Upper lobe of left lung (tissue), 6 donors: ENCODE measurements at regions not wholly inside any gene's neighbourhood (a gene's known extent, or its start where the extent isn't known, plus 50 kb on each side); places are given as distances from the start of the nearest gene placed in this dataset.
A peak's percentile ranks its signal among the peaks of the same experiment; 100 is the strongest.

Experiments used
- ATAC-seq, 2 donors: fragments of 200-7000 bp; cut with Tn5 transposase; one replicate each; pipeline ENCODE4 v1.9.1; 2022; ENCODE audit warnings: mild to moderate bottlenecking in 2 of 2, moderate library complexity in 2 of 2; ENCODE audit not compliant: low FRiP score in 2 of 2
- DNase-seq, 2 donors: peaks; one replicate each; pipeline ENCODE4 v3.0.0-alpha.2; 2019 to 2020
- H3K27ac ChIP-seq, 4 donors: fragments of 200-600 bp; sonication (generic); one replicate each; pipeline ENCODE4 v1.5.1; 2016 to 2019
- H3K27me3 ChIP-seq, 4 donors: fragments of 200-600 bp; sonication (generic); one replicate each; pipeline ENCODE4 v1.5.1; 2017 to 2019
- H3K36me3 ChIP-seq, 4 donors: fragments of 200-600 bp; sonication (generic); one replicate each; pipeline ENCODE4 v1.5.1; 2016 to 2019
- H3K4me1 ChIP-seq, 4 donors: fragments of 200-600 bp; sonication (generic); one replicate each; pipeline ENCODE4 v1.5.1; 2018 to 2019
- H3K4me3 ChIP-seq, 4 donors: fragments of 200-600 bp; sonication (generic); one replicate each; pipeline ENCODE4 v1.5.1; 2017 to 2019; ENCODE audit warnings: mild to moderate bottlenecking in 2 of 4, moderate library complexity in 1 of 4
- H3K9me3 ChIP-seq, 4 donors: fragments of 200-600 bp; sonication (generic); one replicate each; pipeline ENCODE4 v1.5.1; 2018 to 2019
- CTCF ChIP-seq, 6 experiments: fragments of 450-650 bp in 4 of 6; fragments of 200-600 bp in 2 of 6; sonication (generic) in 2 of 6; IDR thresholded peaks; one replicate each; pipeline ENCODE4 v1.5.1; 2016 to 2019; ENCODE audit warnings: antibody characterized with exemption in 6 of 6
- EP300 ChIP-seq, 4 donors: sonication (generic); formaldehyde crosslinking; IDR thresholded peaks; one replicate each; pipeline ENCODE4 v1.5.1; 2017; ENCODE audit warnings: antibody characterized with exemption in 4 of 4, control low read depth in 2 of 4
- POLR2A ChIP-seq, 4 donors: fragments of 450-650 bp; IDR thresholded peaks; one replicate each; pipeline ENCODE4 v1.5.1; 2016 to 2017; ENCODE audit warnings: antibody characterized with exemption in 4 of 4, mild to moderate bottlenecking in 2 of 4
- POLR2AphosphoS5 ChIP-seq, 2 donors: sonication (generic); formaldehyde crosslinking; IDR thresholded peaks; one replicate each; pipeline ENCODE4 v1.5.1; 2017; ENCODE audit warnings: antibody characterized with exemption in 2 of 2
- WGBS, 2 donors: methylation state at CpG; one replicate each; pipeline ENCODE4 v1.1.5; 2017 to 2018; 5-methylcytosine and 5-hydroxymethylcytosine counted together
- donor health status: DM: no; HTN: no; CAD: no; lungs with moderate emphysema.
- donor health status: DM: no; HTN: yes; CAD: no; lungs with severe emphysema.

DNA sequence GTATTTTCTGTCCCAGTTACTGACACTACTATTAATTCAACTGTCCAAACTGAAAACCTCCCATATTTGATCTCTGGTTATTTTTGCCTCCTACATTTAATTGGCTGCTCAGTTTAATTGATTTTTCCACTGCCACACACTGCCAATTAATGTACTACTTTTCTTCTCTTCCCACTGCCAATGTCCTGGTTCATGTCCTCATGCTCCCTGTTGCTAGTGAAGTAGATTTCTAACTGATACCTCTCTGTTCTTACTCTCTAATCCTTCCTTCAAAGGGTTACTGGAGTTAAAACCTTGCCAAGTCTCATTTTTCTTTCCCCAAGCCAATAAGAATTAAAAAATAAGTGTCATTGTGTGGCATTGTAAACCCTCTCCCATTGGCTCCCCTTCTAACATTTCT lies 440.6 kb upstream of the JAG1 start:
- no peaks in the 10 kb centered on the region for H3K36me3 ChIP-seq
- H3K27me3 ChIP-seq = no peaks in the 10 kb centered on the region
- ATAC-seq = no peak
- no peak for DNase-seq
- H3K9me3 ChIP-seq = no peaks in the 10 kb centered on the region
- no peak overlapping the region for H3K4me3 ChIP-seq
- no peak for TF ChIP-seq POLR2A (IDR thresholded peaks at IDR 0.05)
- TF ChIP-seq POLR2AphosphoS5 (IDR thresholded peaks at IDR 0.05) = no peak
- no peak for TF ChIP-seq CTCF (IDR thresholded peaks at IDR 0.05)
- TF ChIP-seq EP300 (IDR thresholded peaks at IDR 0.05) = no peak
- H3K27ac ChIP-seq = no peak overlapping the region
- H3K4me1 ChIP-seq = no peaks in the 10 kb centered on the region

- DNase-seq (no peak), ATAC-seq (peak in 1 of 2 donors; percentile 86)
- no peaks in the 10 kb centered on the region for H3K4me1 ChIP-seq
- H3K27me3 ChIP-seq = no peaks in the 10 kb centered on the region
- WGBS, 2 donors = 85 to 91% methylated on average over 2 of the region's 2 CpGs
- no peak for TF ChIP-seq CTCF (IDR thresholded peaks at IDR 0.05)
- no peaks in the 10 kb centered on the region for H3K9me3 ChIP-seq
- no peak overlapping the region for H3K27ac ChIP-seq
- no peak overlapping the region for H3K4me3 ChIP-seq
- H3K36me3 ChIP-seq = no peaks in the 10 kb centered on the region
Observed at GRCh38 chr20:11117808-11118528, 444.2 kb upstream of the JAG1 start.

DNA sequence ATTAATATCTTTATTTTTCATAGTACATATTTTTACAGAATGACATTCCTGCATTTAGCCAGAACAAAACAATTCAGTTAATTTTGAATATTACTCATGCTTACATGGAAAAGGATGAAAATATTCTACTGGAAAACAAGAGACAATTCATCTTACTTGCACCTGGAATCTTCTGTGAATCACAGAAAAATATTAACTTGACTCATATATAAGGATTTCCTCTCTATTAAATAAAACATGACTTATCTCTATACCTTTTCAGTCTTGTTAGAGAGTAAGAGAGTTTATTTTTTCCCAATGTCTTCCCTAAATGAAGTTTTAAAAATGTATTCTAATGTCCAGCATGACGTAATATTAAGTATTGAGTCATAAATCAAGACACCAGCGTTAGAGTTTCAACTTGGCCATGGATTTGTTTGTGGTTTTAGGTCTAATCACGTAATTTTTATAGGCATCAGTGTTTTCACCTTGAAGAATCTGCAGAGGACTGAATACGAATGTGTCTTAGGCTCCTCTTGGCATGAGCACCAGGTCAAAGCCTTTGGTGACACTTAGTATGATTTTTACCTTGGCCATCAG lies 445.1 kb upstream of the JAG1 start:
- TF ChIP-seq EP300 (IDR thresholded peaks at IDR 0.05) = no peak
- TF ChIP-seq CTCF (IDR thresholded peaks at IDR 0.05) = no peak
- TF ChIP-seq POLR2A (IDR thresholded peaks at IDR 0.05) = no peak
- no peak for TF ChIP-seq POLR2AphosphoS5 (IDR thresholded peaks at IDR 0.05)
- Histone ChIP-seq H3K4me3 (no peak overlapping the region), H3K27me3 (no peaks in the 10 kb centered on the region), H3K4me1 (no peaks in the 10 kb centered on the region), H3K36me3 (no peaks in the 10 kb centered on the region), H3K9me3 (no peaks in the 10 kb centered on the region), H3K27ac (no peak overlapping the region)
- WGBS, 2 donors = 76 to 86% methylated on average over 4 of the region's 4 CpGs
- ATAC-seq (peak in 1 of 2 donors; percentile 26), DNase-seq (no peak)

GRCh38 chr20:11119573-11119972 lies 445.8 kb upstream of the JAG1 start:
- DNase-seq (no peak), ATAC-seq (no peak)
- WGBS, 2 donors = 82 to 93% methylated on average over 3 of the region's 3 CpGs

More at GRCh38 chr20:11119573-11119972, 445.8 kb upstream of the JAG1 start:
- Histone ChIP-seq H3K27me3 (no peaks in the 10 kb centered on the region), H3K27ac (no peak overlapping the region), H3K36me3 (no peaks in the 10 kb centered on the region), H3K4me3 (no peak overlapping the region), H3K4me1 (no peaks in the 10 kb centered on the region), H3K9me3 (no peaks in the 10 kb centered on the region)
- no peak for TF ChIP-seq EP300 (IDR thresholded peaks at IDR 0.05)
- no peak for TF ChIP-seq POLR2AphosphoS5 (IDR thresholded peaks at IDR 0.05)
- TF ChIP-seq POLR2A (IDR thresholded peaks at IDR 0.05) = no peak
- TF ChIP-seq CTCF (IDR thresholded peaks at IDR 0.05) = no peak
